ENCODE measurements at regions not wholly inside any gene's neighbourhood (a gene's known extent, or its start where the extent isn't known, plus 50 kb on each side); places are given as distances from the start of the nearest gene placed in this dataset.

DNA sequence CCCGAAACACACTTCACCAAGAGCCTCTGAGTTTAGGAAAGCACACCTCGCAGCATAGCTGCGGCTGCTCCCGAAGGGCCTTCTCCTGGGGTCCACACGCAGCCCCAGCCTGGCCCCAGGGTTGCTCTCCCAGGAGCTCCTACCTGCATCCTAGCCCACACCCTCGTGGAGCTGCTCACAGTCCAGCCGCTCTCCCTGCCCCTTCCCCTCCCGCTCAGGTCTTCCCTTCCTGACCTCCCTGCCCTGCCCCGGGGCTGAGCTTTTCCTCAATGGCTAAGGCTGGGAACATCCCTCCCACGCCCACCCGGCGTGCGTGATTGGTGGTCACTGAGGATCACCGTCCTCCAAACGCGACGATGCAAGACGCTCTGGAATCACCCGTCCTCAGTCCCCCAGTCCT is 205.8 kb downstream of the FNDC1 start:
- TF ChIP-seq, protein P1, sequence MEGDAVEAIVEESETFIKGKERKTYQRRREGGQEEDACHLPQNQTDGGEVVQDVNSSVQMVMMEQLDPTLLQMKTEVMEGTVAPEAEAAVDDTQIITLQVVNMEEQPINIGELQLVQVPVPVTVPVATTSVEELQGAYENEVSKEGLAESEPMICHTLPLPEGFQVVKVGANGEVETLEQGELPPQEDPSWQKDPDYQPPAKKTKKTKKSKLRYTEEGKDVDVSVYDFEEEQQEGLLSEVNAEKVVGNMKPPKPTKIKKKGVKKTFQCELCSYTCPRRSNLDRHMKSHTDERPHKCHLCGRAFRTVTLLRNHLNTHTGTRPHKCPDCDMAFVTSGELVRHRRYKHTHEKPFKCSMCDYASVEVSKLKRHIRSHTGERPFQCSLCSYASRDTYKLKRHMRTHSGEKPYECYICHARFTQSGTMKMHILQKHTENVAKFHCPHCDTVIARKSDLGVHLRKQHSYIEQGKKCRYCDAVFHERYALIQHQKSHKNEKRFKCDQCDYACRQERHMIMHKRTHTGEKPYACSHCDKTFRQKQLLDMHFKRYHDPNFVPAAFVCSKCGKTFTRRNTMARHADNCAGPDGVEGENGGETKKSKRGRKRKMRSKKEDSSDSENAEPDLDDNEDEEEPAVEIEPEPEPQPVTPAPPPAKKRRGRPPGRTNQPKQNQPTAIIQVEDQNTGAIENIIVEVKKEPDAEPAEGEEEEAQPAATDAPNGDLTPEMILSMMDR (IDR thresholded peaks at IDR 0.05; ENCODE audit: low read length, missing control alignments): no peak
- no peak overlapping the region for H3K4me3 ChIP-seq (replicated peaks; ENCODE audit: low read depth, low read length)
- no peak for DNase-seq (ENCODE audit: low read depth)

- DNase-seq (ENCODE audit: low read depth): no peak
- TF ChIP-seq, protein P1 (IDR thresholded peaks at IDR 0.05; ENCODE audit: low read length, missing control alignments): no peak
- H3K4me3 ChIP-seq (replicated peaks; ENCODE audit: low read depth, low read length): no peak overlapping the region
Measured at GRCh38 chr6:159373670-159374069, 204.5 kb downstream of the FNDC1 start.

GRCh38 chr6:159372333-159372732 is 203.1 kb downstream of the FNDC1 start:
- no peak overlapping the region for H3K4me3 ChIP-seq (replicated peaks; ENCODE audit: low read depth, low read length)
- TF ChIP-seq, protein P1 (IDR thresholded peaks at IDR 0.05; ENCODE audit: low read length, missing control alignments): no peak
- DNase-seq (ENCODE audit: low read depth): no peak

DNA sequence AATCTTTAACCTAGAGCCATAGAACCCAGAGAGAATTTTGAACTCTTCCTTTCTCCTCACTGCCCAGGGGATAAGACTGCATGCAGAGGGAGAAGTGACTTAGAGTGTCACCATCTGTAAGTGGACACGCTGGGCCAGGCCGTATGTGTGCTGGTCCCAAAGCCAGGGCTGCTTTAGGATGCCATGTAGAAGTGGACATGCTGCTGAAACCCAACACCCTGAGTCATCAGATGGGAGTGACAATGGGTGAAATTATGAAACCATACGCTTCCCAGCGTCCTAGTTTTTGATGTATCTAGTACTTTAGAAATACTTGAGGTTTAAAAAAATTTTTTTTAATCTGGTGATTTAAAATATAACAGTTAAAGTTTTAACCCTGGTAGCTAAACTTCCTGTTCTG is 191.1 kb downstream of the FNDC1 start:
- TF ChIP-seq, protein P1 (IDR thresholded peaks at IDR 0.05; ENCODE audit: low read length, missing control alignments): no peak
- H3K4me3 ChIP-seq (replicated peaks; ENCODE audit: low read depth, low read length): no peak overlapping the region
- DNase-seq (ENCODE audit: low read depth): no peak

DNA sequence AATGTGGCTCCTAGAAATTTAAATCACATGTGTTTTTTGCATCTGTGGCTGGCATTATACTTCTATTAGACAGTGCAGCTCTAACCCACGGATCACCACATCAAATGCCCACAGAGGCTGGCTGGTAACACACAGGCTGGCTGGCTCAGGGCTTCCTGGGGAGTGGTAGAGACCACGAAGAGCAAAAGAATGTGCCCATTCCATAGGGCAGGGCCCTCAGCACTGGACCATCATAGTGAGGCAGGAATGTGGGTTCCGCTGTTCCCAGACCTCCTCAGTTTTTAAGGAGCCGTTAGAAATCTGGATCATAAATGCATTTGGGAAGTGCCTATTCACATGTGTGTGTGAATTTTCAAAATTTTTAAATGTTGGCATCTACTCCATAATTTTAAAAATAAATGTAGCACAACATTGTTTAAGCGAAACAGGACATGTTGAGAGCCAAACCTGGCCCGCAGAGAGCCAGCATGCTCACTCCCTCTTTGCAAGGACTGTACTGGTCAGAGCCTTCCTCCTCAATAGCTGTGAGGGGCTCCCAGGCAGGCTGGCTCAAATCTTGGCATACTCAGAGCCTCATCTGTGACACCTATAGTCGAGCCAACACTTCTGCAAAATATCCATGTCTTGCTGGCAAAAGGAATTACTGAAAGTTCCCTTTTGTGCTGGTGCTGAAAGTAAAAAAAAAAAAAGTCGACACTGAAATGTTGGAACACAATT is 190.5 kb downstream of the FNDC1 start:
- no peak for DNase-seq (ENCODE audit: low read depth)
- H3K4me3 ChIP-seq (replicated peaks; ENCODE audit: low read depth, low read length): no peak overlapping the region
- TF ChIP-seq, protein P1 (IDR thresholded peaks at IDR 0.05; ENCODE audit: low read length, missing control alignments): no peak

- no peak for DNase-seq (ENCODE audit: low read depth)
- no peak overlapping the region for H3K4me3 ChIP-seq (replicated peaks; ENCODE audit: low read depth, low read length)
- TF ChIP-seq, protein P1 (IDR thresholded peaks at IDR 0.05; ENCODE audit: low read length, missing control alignments): no peak
Measured at GRCh38 chr6:159358562-159358961, 189.4 kb downstream of the FNDC1 start.
